ENCODE measurements at regions not wholly inside any gene's neighbourhood (a gene's known extent, or its start where the extent isn't known, plus 50 kb on each side); places are given as distances from the start of the nearest gene placed in this dataset.

- H3K36me3 ChIP-seq (ENCODE audit: insufficient read depth, low read length): no peaks in the 10 kb centered on the region
- DNase-seq (ENCODE audit: low spot score): no peak
- no peak overlapping the region for H3K4me2 ChIP-seq (ENCODE audit: low read length)
- no peak overlapping the region for H3K4me3 ChIP-seq (ENCODE audit: low read depth, low read length, poor library complexity, severe bottlenecking)
- intact Hi-C loops (cut with micrococcal nuclease; ENCODE audit: unreplicated experiment): no loop called here
- no peak overlapping the region for H2AFZ ChIP-seq (ENCODE audit: low read length)
- no peaks in the 10 kb centered on the region for H3K79me2 ChIP-seq (ENCODE audit: insufficient read depth, low read depth, low read length)
- POLR2A ChIA-PET: no interaction called here
- no peaks in the 10 kb centered on the region for H3K9me3 ChIP-seq (ENCODE audit: low read length)
- no TSS peak for BruUV-seq (replicated peaks)
- CTCF ChIA-PET (ENCODE audit: unreplicated experiment): no interaction called here
- no peaks in the 10 kb centered on the region for H3K9me2 ChIP-seq (ENCODE audit: insufficient read depth, low read length)
- H4K20me1 ChIP-seq (ENCODE audit: insufficient read depth, low read length): no peaks in the 10 kb centered on the region
- no peak overlapping the region for H3K27ac ChIP-seq (ENCODE audit: low read depth, low read length, poor library complexity, severe bottlenecking)
- H3K4me1 ChIP-seq (ENCODE audit: insufficient read depth, low read length, poor library complexity, severe bottlenecking): no peaks in the 10 kb centered on the region
- TF ChIP-seq EZH2phosphoT487 (IDR thresholded peaks at IDR 0.05; ENCODE audit: borderline replicate concordance, low read depth, low read length): no peak
- TF ChIP-seq CTCF (conservative IDR thresholded peaks at IDR 0.05; ENCODE audit: low read length): no peak
Measured at GRCh38 chr10:57798830-57799229, 468.9 kb downstream of the IPMK start.

DNA sequence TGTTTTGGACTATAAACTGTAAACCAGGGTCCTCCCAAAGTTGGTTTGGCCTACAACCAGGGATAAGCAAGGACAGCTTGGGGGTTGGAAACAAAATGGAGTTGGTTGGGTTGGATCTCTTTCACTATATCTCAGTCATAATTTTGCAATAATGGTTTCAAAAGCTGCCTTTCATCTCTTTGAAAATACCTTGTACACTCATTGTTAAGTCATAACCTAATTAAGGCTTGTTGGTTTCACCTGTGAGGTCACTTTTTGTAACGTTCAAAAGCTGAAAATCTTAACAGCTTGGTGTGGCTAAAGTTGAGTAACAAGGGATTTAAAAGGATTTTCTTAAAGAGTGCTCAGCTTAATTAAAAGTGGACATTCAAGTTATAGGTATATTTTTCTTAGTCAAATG, 476.1 kb downstream of the IPMK start:
- CTCF ChIA-PET (ENCODE audit: unreplicated experiment): no interaction called here
- Histone ChIP-seq H3K79me2 (ENCODE audit: insufficient read depth, low read depth, low read length) (no peaks in the 10 kb centered on the region), H3K4me2 (ENCODE audit: low read length) (no peak overlapping the region), H2AFZ (ENCODE audit: low read length) (no peak overlapping the region), H3K4me3 (ENCODE audit: low read depth, low read length, poor library complexity, severe bottlenecking) (no peak overlapping the region), H3K9me2 (ENCODE audit: insufficient read depth, low read length) (no peaks in the 10 kb centered on the region), H3K36me3 (ENCODE audit: insufficient read depth, low read length) (no peaks in the 10 kb centered on the region), H3K27ac (ENCODE audit: low read depth, low read length, poor library complexity, severe bottlenecking) (no peak overlapping the region), H4K20me1 (ENCODE audit: insufficient read depth, low read length) (no peaks in the 10 kb centered on the region), H3K9me3 (ENCODE audit: low read length) (no peaks in the 10 kb centered on the region), H3K4me1 (ENCODE audit: insufficient read depth, low read length, poor library complexity, severe bottlenecking) (no peaks in the 10 kb centered on the region)
- DNase-seq (ENCODE audit: low spot score): no peak
- POLR2A ChIA-PET: interaction anchor here (0.7 kb wide), 1 partner anchor 79 kb away, joined by 5 read pairs; no protein-coding TSS in a partner anchor
- no TSS peak for BruUV-seq (replicated peaks)
- intact Hi-C loops (cut with micrococcal nuclease; ENCODE audit: unreplicated experiment): no loop called here
- TF ChIP-seq CTCF (conservative IDR thresholded peaks at IDR 0.05; ENCODE audit: low read length) (no peak), EZH2phosphoT487 (IDR thresholded peaks at IDR 0.05; ENCODE audit: borderline replicate concordance, low read depth, low read length) (no peak)

DNA sequence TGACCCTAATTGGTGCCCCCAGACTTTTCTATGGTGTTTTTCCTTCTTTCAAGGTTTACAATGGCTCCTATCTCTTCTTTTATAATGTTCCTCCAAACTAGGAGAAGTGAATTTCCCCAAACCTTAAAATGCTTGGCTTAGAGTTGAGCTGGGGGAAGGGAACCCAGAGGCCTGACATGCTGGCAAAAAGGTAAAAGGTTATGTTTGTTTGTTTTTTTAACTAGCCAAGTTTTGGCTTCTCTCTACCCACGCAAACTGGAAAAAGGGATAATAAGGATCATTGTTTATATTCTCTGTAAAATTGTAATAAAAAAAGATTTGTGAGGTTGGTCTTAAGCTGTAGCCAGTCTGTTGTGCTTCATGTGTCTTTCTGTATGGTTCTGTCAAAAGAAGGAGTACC, 477.0 kb downstream of the IPMK start:
- Histone ChIP-seq H3K4me3 (ENCODE audit: low read depth, low read length, poor library complexity, severe bottlenecking) (no peak overlapping the region), H3K4me1 (ENCODE audit: insufficient read depth, low read length, poor library complexity, severe bottlenecking) (no peaks in the 10 kb centered on the region), H3K4me2 (ENCODE audit: low read length) (no peak overlapping the region), H2AFZ (ENCODE audit: low read length) (no peak overlapping the region), H3K9me3 (ENCODE audit: low read length) (no peaks in the 10 kb centered on the region), H3K36me3 (ENCODE audit: insufficient read depth, low read length) (no peaks in the 10 kb centered on the region), H3K79me2 (ENCODE audit: insufficient read depth, low read depth, low read length) (no peaks in the 10 kb centered on the region), H3K9me2 (ENCODE audit: insufficient read depth, low read length) (no peaks in the 10 kb centered on the region), H4K20me1 (ENCODE audit: insufficient read depth, low read length) (no peaks in the 10 kb centered on the region), H3K27ac (ENCODE audit: low read depth, low read length, poor library complexity, severe bottlenecking) (no peak overlapping the region)
- no TSS peak for BruUV-seq (replicated peaks)
- no peak for TF ChIP-seq CTCF (conservative IDR thresholded peaks at IDR 0.05; ENCODE audit: low read length)
- TF ChIP-seq EZH2phosphoT487 (IDR thresholded peaks at IDR 0.05; ENCODE audit: borderline replicate concordance, low read depth, low read length): no peak
- no peak for DNase-seq (ENCODE audit: low spot score)
- CTCF ChIA-PET (ENCODE audit: unreplicated experiment): no interaction called here
- intact Hi-C loops (cut with micrococcal nuclease; ENCODE audit: unreplicated experiment): no loop called here
- POLR2A ChIA-PET: no interaction called here
